ENCODE measurements at regions not wholly inside any gene's neighbourhood (a gene's known extent, or its start where the extent isn't known, plus 50 kb on each side); places are given as distances from the start of the nearest gene placed in this dataset.

DNA sequence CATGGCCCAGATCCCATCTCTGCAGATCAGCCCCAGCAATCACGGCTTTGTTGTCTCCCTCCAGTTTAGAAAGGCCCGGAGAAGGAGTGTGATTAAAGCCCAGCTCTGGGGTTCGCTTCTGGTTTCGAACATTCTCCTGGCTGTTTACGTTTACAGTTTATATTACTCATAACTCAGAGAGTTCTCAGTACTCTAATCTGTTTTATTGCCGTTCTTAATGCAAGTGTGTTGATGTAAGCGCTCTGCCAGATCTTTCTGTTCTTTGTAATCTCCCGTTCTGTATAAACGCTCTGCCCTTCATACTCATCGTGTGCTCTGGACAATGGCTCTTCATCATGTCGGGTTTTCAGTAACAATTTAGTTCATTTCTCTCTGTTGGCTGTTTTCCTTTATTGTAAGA, 82.5 kb upstream of the PRNP start:
- H3K14ac ChIP-seq (ENCODE audit: insufficient read depth, low read length), result no peak overlapping the region
- H3K56ac ChIP-seq (ENCODE audit: insufficient read length, low read depth, low read length), result no peak overlapping the region
- H4K8ac ChIP-seq (replicated peaks; ENCODE audit: insufficient read length, low read depth, low read length), result no peak overlapping the region
- H3K23me2 ChIP-seq (ENCODE audit: insufficient read length, low read depth, low read length, poor library complexity, severe bottlenecking), result no peaks in the 10 kb centered on the region
- H3K4me2 ChIP-seq (ENCODE audit: insufficient read depth, insufficient read length, low read length), result no peak overlapping the region
- H3K27me3 Mint-ChIP-seq (ENCODE audit: low read depth), result peaks cover 13% of the 10 kb centered on the region
- no peaks in the 10 kb centered on the region for H3K9me3 ChIP-seq (ENCODE audit: control insufficient read depth, low read depth, low read length)
- H3K79me1 ChIP-seq (ENCODE audit: insufficient read depth, low read depth, low read length, poor library complexity, severe bottlenecking), result no peaks in the 10 kb centered on the region
- no peaks in the 10 kb centered on the region; the same call in 1 of the 2 replicates for H3K27me3 ChIP-seq (ENCODE audit: insufficient read depth, low read length)
- no peak overlapping the region for H3K27ac Mint-ChIP-seq
- no peak overlapping the region for H3K27ac ChIP-seq (ENCODE audit: insufficient read length, low read depth, low read length)
- H3K36me3 Mint-ChIP-seq (ENCODE audit: insufficient read depth in 1 of 3, low read depth in 3 of 3), result no peaks in the 10 kb centered on the region
- no peak overlapping the region for H4K91ac ChIP-seq (ENCODE audit: insufficient read length, low read depth, low read length)
- H2AFZ ChIP-seq (ENCODE audit: low read length), result no peak overlapping the region
- no peak overlapping the region for H3K9ac ChIP-seq (ENCODE audit: extremely low read depth, insufficient read length, low read length)
- no peaks in the 10 kb centered on the region for H3K79me2 ChIP-seq (ENCODE audit: insufficient read depth, low read length)
- no CpG with 5 or more reads among the region's 11 CpGs for WGBS (ENCODE audit: extremely low coverage, insufficient read length, low lambda C conversion rate)
- H4K5ac ChIP-seq (ENCODE audit: insufficient read length, low read depth, low read length), result no peak overlapping the region
- H4K20me1 ChIP-seq (ENCODE audit: control insufficient read depth, insufficient read depth, insufficient read length), result no peaks in the 10 kb centered on the region
- DNase-seq, result no peak
- H3K4me1 ChIP-seq (ENCODE audit: insufficient read depth, low read length), result no peaks in the 10 kb centered on the region
- H3K9me3 Mint-ChIP-seq, result no peaks in the 10 kb centered on the region; a peak in 1 of 5 replicates
- no peak overlapping the region for H2BK20ac ChIP-seq (ENCODE audit: low read depth, low read length, poor library complexity, severe bottlenecking)
- no peak overlapping the region for H2BK15ac ChIP-seq (ENCODE audit: low read depth, low read length)
- no peak overlapping the region for H2BK12ac ChIP-seq (ENCODE audit: insufficient read length, low read depth, low read length)
- peaks cover 2 to 5% of the 10 kb centered on the region in 2 experiments; a peak in 3 of 4 replicates for H3K4me1 Mint-ChIP-seq
- H2AK5ac ChIP-seq (ENCODE audit: insufficient read length, low read length), result no peak overlapping the region
- H3K4ac ChIP-seq (ENCODE audit: low read depth, low read length), result no peak overlapping the region
- TF ChIP-seq, protein P1, sequence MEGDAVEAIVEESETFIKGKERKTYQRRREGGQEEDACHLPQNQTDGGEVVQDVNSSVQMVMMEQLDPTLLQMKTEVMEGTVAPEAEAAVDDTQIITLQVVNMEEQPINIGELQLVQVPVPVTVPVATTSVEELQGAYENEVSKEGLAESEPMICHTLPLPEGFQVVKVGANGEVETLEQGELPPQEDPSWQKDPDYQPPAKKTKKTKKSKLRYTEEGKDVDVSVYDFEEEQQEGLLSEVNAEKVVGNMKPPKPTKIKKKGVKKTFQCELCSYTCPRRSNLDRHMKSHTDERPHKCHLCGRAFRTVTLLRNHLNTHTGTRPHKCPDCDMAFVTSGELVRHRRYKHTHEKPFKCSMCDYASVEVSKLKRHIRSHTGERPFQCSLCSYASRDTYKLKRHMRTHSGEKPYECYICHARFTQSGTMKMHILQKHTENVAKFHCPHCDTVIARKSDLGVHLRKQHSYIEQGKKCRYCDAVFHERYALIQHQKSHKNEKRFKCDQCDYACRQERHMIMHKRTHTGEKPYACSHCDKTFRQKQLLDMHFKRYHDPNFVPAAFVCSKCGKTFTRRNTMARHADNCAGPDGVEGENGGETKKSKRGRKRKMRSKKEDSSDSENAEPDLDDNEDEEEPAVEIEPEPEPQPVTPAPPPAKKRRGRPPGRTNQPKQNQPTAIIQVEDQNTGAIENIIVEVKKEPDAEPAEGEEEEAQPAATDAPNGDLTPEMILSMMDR (conservative IDR thresholded peaks at IDR 0.05), result no peak
- H2BK120ac ChIP-seq (ENCODE audit: low read depth, low read length, poor library complexity, severe bottlenecking), result no peak overlapping the region
- no peak overlapping the region for H3T11ph ChIP-seq (ENCODE audit: low read length)
- H3K23ac ChIP-seq (ENCODE audit: insufficient read length, low read depth, low read length), result no peak overlapping the region
- no peak overlapping the region for H3K4me3 Mint-ChIP-seq
- no peak overlapping the region for H3K18ac ChIP-seq (ENCODE audit: insufficient read length, low read depth, low read length)
- no peak overlapping the region for H2BK5ac ChIP-seq (ENCODE audit: insufficient read length, low read length)

Data from H9 (cell line).